Activated T-cell treated with anti-CD3 and anti-CD28 coated beads for 24 hours (primary cell): ENCODE measurements at regions not wholly inside any gene's neighbourhood (a gene's known extent, or its start where the extent isn't known, plus 50 kb on each side); places are given as distances from the start of the nearest gene placed in this dataset.

Experiments
- DNase-seq: peaks from one replicate; pipeline ENCODE4 v3.0.0-alpha.2; 2020; ENCODE audit warnings: low read depth

DNA sequence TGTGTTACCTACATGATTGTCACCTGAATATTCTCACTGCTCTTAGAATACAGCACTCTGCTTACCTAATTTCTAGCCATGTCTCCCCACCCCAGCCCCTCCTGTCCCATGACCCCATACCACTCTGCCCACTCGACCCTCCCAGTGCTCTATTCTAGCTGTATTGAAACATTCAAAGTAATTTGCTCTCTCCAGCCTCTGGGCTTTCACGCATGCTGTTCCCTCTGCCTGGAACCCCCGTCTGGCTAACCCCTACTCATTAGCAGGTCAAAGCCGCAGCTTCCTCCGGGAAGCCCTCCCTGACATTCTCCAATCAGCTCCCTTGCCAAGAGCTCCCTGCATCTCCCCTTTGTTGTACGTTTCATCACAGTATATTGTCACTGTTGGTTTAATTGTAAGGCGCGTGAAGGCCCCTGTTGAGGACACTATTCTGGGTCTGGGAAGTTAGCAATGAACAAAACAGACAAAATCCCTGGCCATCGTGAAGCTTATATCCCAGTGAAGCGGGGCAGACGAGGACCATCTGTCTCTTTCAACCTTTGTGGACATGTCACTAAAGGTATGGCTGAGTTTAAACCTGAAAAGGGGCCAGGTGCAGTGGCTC lies 72.3 kb upstream of the LHX1 start:
- DNase-seq, result no peak

DNA sequence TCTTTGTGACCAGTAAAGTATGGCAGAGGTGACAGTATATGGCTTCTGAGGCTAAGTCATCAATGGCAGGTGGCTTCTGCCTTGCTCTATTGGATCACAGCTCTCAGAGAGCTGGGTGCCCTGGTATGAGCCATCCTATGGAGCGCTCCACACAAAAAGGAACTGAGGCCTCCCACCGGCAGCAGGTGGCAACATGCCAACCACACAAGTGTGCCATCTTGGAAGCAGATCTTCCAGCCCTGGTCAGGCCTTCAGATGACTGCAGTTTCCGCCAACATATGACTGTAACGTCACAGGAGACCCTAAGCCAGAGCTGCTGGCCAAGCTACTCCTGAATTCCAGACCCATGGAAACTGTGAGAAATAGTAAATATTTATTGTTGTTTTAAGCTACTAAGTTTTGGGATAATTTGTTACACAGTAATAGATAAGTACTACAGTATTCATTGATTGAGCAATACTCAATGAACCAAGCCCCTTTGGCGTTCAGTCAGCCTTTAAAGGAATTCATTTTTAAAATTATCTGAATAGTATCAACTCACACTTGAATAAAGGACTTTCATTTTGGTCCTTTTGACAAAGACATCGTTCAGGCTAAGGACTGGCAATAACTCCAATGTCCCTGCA lies 69.4 kb upstream of the LHX1 start:
- no peak for DNase-seq

DNA sequence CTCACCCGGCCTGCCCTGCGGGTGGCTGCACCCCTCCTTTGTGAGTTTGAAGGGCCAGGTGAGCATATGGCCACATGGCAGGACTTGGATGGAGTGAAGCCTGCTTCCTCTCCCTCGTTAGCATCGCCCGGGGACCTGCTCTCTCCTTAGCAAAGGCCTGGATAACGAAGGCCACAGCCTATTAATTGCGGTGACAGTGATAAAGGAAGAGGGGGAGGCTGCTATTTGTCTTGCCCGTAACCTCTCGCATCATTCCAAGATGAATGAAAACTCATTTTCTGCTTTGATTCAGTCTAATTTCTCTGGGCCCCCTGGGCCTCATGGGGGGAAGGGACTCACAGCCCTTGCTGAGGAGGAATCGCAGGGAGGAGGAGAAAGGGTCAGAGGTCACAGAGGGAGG lies 68.5 kb upstream of the LHX1 start:
- no peak for DNase-seq

DNA sequence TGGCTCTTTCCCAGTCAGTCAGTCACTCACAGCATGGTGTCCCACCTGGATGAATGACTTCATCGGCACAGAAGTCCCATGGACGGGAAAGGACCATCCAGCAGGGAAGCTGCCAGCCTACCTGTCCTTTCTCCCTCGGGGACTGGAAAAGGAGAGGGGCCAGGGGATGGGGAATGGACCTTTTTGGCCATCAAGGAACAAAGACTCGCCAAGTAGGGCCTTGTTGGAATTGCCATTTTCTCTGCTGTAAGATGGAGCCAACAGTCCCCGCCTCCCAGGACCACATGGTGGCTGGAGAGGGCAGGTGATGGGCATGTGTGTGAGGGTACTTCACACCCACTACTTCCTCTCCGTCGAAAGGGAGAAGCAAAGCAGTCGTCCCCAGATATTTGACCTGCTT lies 67.8 kb upstream of the LHX1 start:
- DNase-seq, result no peak

DNA sequence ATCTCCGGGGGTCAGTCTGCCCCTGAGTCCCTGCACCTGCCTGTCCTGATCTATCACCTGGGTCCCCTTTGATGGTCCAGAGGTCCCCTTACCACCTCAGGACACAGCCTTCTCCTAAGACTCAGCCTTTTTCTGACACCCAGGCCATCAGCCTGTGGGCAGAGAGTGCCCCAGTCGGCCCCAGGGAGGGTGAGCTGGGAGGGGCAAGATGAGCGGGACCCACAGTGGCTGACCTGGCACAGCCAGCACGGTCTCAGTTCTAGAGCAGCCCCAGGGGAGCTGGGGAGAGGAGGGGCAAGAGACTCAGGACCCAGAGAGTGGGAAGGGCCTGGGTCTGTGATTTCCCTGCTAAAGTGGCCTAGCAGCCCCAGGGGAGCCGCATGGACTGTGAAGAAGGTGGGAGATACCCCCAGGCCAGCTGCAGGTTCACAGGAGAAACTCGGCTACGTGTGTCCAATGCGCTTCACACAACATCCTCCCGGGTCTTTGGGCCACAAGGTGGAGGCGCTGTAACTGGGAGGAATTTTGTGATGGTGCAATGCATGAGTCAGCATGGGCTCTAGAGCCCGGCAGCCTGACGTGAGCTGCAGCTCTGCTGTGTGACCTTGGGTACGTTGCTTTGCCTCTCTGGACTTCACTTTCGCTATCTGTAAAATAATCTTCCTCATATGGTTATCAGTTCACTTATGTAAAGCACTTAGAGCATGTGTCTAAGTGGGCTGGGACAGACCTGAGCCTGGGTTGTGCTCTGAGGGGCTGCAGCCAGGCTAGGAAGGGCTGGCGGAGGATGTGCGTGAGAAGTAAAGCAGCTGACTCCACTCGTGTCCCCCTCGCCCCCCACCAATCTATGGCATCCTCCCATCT lies 67.2 kb upstream of the LHX1 start:
- no peak for DNase-seq

DNA sequence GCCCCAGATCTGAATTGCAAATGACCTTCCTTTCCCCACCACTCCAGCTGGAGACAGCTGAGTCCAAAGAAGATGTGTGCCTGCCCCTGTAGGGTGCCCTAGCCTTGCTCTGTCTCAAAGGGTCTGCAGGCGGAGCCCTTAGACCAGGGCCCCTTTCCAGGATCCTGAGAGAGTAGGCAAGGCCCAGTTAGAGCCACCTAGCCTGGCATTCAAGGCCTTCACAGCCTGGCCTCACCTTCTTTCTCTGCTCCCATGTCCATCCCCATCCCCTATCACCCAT lies 66.6 kb upstream of the LHX1 start:
- DNase-seq, result no peak

DNA sequence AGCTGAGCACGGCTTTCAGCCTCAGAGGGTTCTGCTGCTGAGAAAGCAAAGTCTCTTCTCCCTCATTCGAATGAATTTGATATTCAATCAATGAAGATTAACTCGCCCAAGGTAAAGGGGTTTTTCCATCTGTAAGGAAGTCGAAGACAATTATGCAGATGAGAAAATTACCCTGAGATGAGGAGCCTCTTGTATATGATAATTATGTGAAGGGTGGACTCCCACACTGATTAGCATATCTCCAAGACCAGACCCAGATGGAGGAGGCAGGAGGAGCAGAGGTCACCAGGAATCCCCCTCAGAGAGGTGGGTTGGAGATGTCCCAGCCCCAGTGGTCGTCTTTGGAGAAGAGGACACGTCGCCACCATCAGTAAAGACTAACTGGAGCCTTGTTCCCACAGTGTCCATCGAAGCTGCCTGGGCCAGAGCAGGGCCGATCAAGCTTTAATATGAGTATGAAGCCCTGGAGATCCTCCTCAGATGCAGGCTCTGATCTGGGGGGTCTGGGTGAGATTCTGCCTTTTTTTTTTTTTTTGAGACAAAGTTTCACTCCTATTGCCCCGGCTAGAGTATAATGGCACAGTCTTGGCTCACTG lies 61.5 kb upstream of the LHX1 start:
- DNase-seq, result no peak

- no peak for DNase-seq
These were observed 60.3 kb upstream of the LHX1 start for GRCh38 chr17:36876966-36877365.

GRCh38 chr17:36877771-36878170 lies 59.5 kb upstream of the LHX1 start:
- DNase-seq, result no peak

DNA sequence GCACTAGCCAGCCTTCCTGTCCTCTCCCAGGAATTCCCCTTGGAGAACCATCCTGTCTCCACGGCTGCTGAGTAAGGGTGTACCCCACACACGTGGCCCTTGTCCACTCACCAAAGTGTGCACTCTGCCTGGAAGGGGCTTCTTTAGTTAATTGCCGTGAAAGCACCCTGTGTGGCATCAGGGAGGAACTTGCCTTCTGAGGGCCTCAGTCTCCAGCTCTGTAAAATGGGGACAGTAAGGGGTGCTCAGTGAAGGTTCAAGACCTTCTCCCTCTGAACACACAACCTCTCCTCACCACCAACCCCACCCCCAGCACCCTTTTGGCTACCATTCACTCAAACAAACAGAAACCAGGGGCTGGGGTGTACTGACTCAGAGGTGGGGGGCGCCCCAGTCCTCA lies 59.1 kb upstream of the LHX1 start:
- DNase-seq, result no peak

- DNase-seq, result no peak
These were observed 58.2 kb upstream of the LHX1 start for GRCh38 chr17:36879027-36879426.

- DNase-seq, result no peak
These were observed 57.6 kb upstream of the LHX1 start for GRCh38 chr17:36879624-36880131.

- no peak for DNase-seq
These were observed 56.9 kb upstream of the LHX1 start for GRCh38 chr17:36880268-36880905.

- DNase-seq, result no peak
These were observed 56.0 kb upstream of the LHX1 start for GRCh38 chr17:36881323-36881722.

- no peak for DNase-seq
These were observed 52.7 kb upstream of the LHX1 start for GRCh38 chr17:36884495-36885152.

- no peak for DNase-seq
These were observed 52.0 kb upstream of the LHX1 start for GRCh38 chr17:36885153-36885735.

DNA sequence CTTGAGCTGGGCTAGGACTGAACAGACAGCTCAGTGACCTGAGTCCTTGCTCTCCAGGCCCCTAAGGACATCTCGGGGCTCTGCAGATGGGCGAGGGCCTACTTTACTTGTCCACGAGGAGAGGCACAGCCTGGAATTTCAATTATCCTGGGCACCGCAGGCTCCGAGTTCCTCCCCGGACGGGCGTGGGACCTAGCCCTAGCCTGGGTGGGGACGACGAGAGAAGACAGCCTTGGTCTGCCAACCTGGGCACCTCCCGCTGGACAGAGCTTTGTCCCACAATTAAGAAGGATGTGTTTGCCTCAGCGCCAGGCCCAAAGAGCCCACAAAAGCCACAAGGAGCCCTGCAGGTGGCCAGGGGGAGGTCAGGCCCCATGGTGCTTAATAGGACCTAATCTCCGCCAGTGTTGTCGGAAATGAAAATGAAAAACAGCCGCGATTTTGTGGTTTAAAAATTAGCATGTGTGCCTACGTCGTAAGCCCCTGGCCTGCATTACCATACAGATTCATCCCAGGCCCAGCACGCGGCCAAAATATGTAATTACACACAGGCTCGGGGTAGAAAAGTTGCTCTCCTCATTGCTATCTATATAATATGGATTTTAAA lies 51.4 kb upstream of the LHX1 start:
- DNase-seq, result no peak
